OCI-LY3 (cell line): ENCODE measurements at regions not wholly inside any gene's neighbourhood (a gene's known extent, or its start where the extent isn't known, plus 50 kb on each side); places are given as distances from the start of the nearest gene placed in this dataset.

Experiments used
- H2AFZ ChIP-seq: fragments of 200-600, 300-600 bp; shearing (Covaris generic); 2 replicates; pipeline ENCODE4 v1.6.0; 2014; ENCODE audit warnings: antibody characterized with exemption, low read depth, low read length
- H3K27ac ChIP-seq: fragments of 200-600, 300-600 bp; sonication (generic); 2 replicates; pipeline ENCODE4 v1.5.1; 2014; ENCODE audit warnings: mild to moderate bottlenecking, low read length, moderate library complexity, mixed read lengths
- H3K27me3 ChIP-seq: fragments of 200-600, 300-600 bp; sonication (generic); 2 replicates; pipeline ENCODE4 v1.6.1; 2014; ENCODE audit warnings: low read depth, low read length, mixed read lengths
- H3K36me3 ChIP-seq: fragments of 200-600, 300-600 bp; sonication (generic); replicated peaks from 2 replicates; pipeline ENCODE3; 2014; ENCODE audit warnings: low read depth, low read length, mixed read lengths
- H3K4me1 ChIP-seq: fragments of 300-600, 200-600 bp; sonication (generic); 2 replicates; pipeline ENCODE4 v1.6.1; 2014; ENCODE audit warnings: low read length, mixed read lengths
- H3K4me2 ChIP-seq: fragments of 200-600, 300-600 bp; sonication (generic); 2 replicates; pipeline ENCODE4 v1.6.1; 2014; ENCODE audit warnings: low read length, mixed read lengths
- H3K4me3 ChIP-seq: fragments of 300-600, 200-600 bp; sonication (generic); 2 replicates; pipeline ENCODE4 v1.5.1; 2014; ENCODE audit warnings: antibody characterized with exemption, mild to moderate bottlenecking, low read length, moderate library complexity
- H3K79me2 ChIP-seq: fragments of 300-600, 200-600 bp; shearing (Covaris generic); 2 replicates; pipeline ENCODE4 v1.6.1; 2014; ENCODE audit warnings: mild to moderate bottlenecking, low read length, mixed read lengths
- H3K9ac ChIP-seq: fragments of 300-600, 200-600 bp; shearing (Covaris generic); 2 replicates; pipeline ENCODE4 v1.6.0; 2014; ENCODE audit warnings: mild to moderate bottlenecking, low read length, moderate library complexity
- H3K9me3 ChIP-seq: fragments of 200-600, 300-600 bp; shearing (Covaris generic); 2 replicates; pipeline ENCODE4 v1.6.1; 2014; ENCODE audit warnings: low read length, mixed read lengths; ENCODE audit not compliant: insufficient read depth
- H4K20me1 ChIP-seq: fragments of 200-600, 300-600 bp; sonication (generic); 2 replicates; pipeline ENCODE4 v1.6.1; 2016; ENCODE audit warnings: low read length, mixed read lengths; ENCODE audit not compliant: insufficient read depth
- CTCF ChIP-seq: fragments of 200-600, 300-600 bp; sonication (generic); IDR thresholded peaks from 2 replicates; pipeline ENCODE4 v1.5.1; 2014; ENCODE audit warnings: antibody characterized with exemption, low read length, low read depth
- EZH2phosphoT487 ChIP-seq: fragments of 200-600 bp; shearing (Covaris generic); IDR thresholded peaks from 2 replicates; pipeline ENCODE4 v1.6.1; 2018; ENCODE audit warnings: antibody characterized with exemption, mixed run types, low read depth

GRCh38 chr13:44169018-44169911 lies 204.4 kb upstream of the SERP2 start:
- no peak overlapping the region for H2AFZ ChIP-seq
- no peaks in the 10 kb centered on the region for H3K9me3 ChIP-seq
- no peak overlapping the region for H3K27ac ChIP-seq
- no peak for TF ChIP-seq EZH2phosphoT487
- TF ChIP-seq CTCF: no peak
- H3K4me1 ChIP-seq: no peaks in the 10 kb centered on the region
- H3K36me3 ChIP-seq: no peaks in the 10 kb centered on the region
- no peaks in the 10 kb centered on the region for H4K20me1 ChIP-seq
- H3K9ac ChIP-seq: no peak overlapping the region
- H3K27me3 ChIP-seq: peaks cover 21% of the 10 kb centered on the region
- no peak overlapping the region for H3K4me2 ChIP-seq
- no peak overlapping the region for H3K4me3 ChIP-seq
- H3K79me2 ChIP-seq: no peaks in the 10 kb centered on the region

- no peaks in the 10 kb centered on the region for H3K79me2 ChIP-seq
- H2AFZ ChIP-seq: no peak overlapping the region
- no peaks in the 10 kb centered on the region for H3K9me3 ChIP-seq
- no peak overlapping the region for H3K4me2 ChIP-seq
- no peak overlapping the region for H3K4me3 ChIP-seq
- H3K27ac ChIP-seq: no peak overlapping the region
- H3K4me1 ChIP-seq: no peaks in the 10 kb centered on the region
- TF ChIP-seq CTCF (no peak), EZH2phosphoT487 (no peak)
- H3K9ac ChIP-seq: no peak overlapping the region
- H3K36me3 ChIP-seq: no peaks in the 10 kb centered on the region
- H4K20me1 ChIP-seq: no peaks in the 10 kb centered on the region
- peaks cover 19% of the 10 kb centered on the region for H3K27me3 ChIP-seq
These were observed 202.9 kb upstream of the SERP2 start for GRCh38 chr13:44170731-44171130.

DNA sequence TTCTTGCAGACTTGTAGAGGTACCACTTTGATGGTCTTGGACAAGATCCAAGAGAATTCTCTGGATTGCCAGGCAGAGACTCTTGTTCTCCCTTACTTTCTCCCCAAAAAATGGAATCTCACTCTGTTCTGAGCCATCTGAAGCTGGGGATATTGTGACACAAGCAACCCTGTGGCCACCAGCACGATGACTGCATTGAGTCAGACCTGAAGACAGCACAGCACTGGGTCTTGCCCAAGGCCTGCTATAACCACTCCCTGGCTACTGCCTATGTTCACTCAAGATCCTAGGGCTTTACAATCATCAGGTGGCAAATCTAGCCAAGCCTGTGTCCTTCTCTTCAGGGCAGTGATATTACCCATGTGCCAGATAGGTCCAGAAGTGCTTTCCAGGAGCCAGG lies 202.5 kb upstream of the SERP2 start:
- no peaks in the 10 kb centered on the region for H3K36me3 ChIP-seq
- H3K9me3 ChIP-seq: no peaks in the 10 kb centered on the region
- H3K79me2 ChIP-seq: no peaks in the 10 kb centered on the region
- H3K4me3 ChIP-seq: no peak overlapping the region
- H4K20me1 ChIP-seq: no peaks in the 10 kb centered on the region
- no peak overlapping the region for H3K4me2 ChIP-seq
- H2AFZ ChIP-seq: no peak overlapping the region
- no peak for TF ChIP-seq EZH2phosphoT487
- TF ChIP-seq CTCF: no peak
- H3K27ac ChIP-seq: no peak overlapping the region
- H3K9ac ChIP-seq: no peak overlapping the region
- peaks cover 18% of the 10 kb centered on the region for H3K27me3 ChIP-seq
- no peaks in the 10 kb centered on the region for H3K4me1 ChIP-seq

GRCh38 chr13:44171861-44172260 lies 201.8 kb upstream of the SERP2 start:
- H3K79me2 ChIP-seq: no peaks in the 10 kb centered on the region
- no peaks in the 10 kb centered on the region for H3K9me3 ChIP-seq
- no peak overlapping the region for H2AFZ ChIP-seq
- TF ChIP-seq EZH2phosphoT487 (no peak), CTCF (no peak)
- peaks cover 17% of the 10 kb centered on the region for H3K27me3 ChIP-seq
- no peaks in the 10 kb centered on the region for H4K20me1 ChIP-seq
- H3K4me3 ChIP-seq: no peak overlapping the region
- no peaks in the 10 kb centered on the region for H3K36me3 ChIP-seq
- H3K4me2 ChIP-seq: no peak overlapping the region
- no peaks in the 10 kb centered on the region for H3K4me1 ChIP-seq
- no peak overlapping the region for H3K9ac ChIP-seq
- no peak overlapping the region for H3K27ac ChIP-seq
